IPS-18a (cell line): ENCODE measurements at regions not wholly inside any gene's neighbourhood (a gene's known extent, or its start where the extent isn't known, plus 50 kb on each side); places are given as distances from the start of the nearest gene placed in this dataset.

Experiments
- H3K27ac ChIP-seq: one replicate; pipeline ENCODE4 v1.5.1; 2013; ENCODE audit warnings: low read length
- H3K27me3 ChIP-seq: one replicate; pipeline ENCODE4 v1.6.1; 2013; ENCODE audit warnings: mild to moderate bottlenecking, low read length; ENCODE audit not compliant: control insufficient read depth, insufficient read depth
- H3K36me3 ChIP-seq: one replicate; pipeline ENCODE4 v1.6.1; 2013; ENCODE audit warnings: low read depth, low read length; ENCODE audit not compliant: control insufficient read depth
- H3K4me1 ChIP-seq: one replicate; pipeline ENCODE4 v1.6.1; 2013; ENCODE audit warnings: low read depth, low read length; ENCODE audit not compliant: control insufficient read depth
- H3K4me3 ChIP-seq: one replicate; pipeline ENCODE4 v1.5.1; 2013; ENCODE audit warnings: low read length
- H3K9ac ChIP-seq: one replicate; pipeline ENCODE4 v1.6.1; 2013; ENCODE audit warnings: mild to moderate bottlenecking, low read length, moderate library complexity
- H3K9me3 ChIP-seq: one replicate; pipeline ENCODE4 v1.6.1; 2013; ENCODE audit warnings: low read depth, low read length; ENCODE audit not compliant: control insufficient read depth

DNA sequence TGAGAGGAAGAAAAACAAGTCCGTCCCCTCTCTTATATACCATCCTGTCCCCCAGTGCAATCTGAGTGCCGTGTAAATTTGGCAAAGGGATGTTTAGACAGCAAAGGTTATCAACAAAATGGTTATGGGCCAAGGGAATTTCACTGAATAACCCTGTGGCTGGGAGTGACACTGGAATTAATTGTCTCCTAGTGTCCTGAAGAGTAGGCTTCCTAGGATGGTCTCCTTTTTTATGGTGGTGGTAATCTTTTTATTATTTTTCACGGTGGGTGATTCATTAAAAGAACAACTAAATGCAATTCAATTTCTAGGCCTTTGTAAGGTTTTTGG is 244.2 kb downstream of the PIK3R1 start:
- H3K4me1 ChIP-seq = peaks cover 21% of the 10 kb centered on the region
- H3K9ac ChIP-seq = no peak overlapping the region
- no peaks in the 10 kb centered on the region for H3K9me3 ChIP-seq
- H3K36me3 ChIP-seq = no peaks in the 10 kb centered on the region
- no peak overlapping the region for H3K27ac ChIP-seq
- H3K27me3 ChIP-seq = no peaks in the 10 kb centered on the region
- H3K4me3 ChIP-seq = no peak overlapping the region

DNA sequence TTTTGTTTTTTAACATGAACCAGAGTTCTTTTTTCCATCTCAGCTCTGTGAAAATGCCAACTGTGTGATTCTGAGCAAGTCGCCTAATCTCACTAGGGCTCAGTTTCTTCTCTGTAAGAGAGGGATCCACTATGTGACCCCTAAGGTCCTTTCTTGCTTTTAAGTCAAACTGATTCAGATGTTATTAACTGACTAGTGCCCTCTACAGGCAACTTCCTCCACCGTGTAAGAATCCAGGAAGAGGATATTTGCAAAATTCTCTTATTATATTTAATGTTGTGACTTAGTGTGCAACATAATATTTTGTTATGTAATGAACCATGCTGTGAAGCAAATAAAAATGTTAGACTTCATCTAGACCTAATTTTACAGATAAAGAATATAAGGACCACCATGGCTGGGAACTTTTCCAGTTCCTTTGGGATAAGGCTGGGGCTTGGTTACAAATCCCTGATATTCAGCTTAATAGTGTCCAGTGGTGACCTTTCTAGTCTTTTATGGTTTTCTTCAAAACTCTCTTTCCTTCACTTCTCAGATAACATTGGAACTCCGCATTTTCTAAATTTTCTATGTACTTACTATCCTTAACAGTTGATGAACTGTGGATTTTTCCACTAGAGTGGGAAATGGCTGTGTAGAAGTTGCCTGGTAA is 244.7 kb downstream of the PIK3R1 start:
- Histone ChIP-seq H3K36me3 (no peaks in the 10 kb centered on the region), H3K27me3 (no peaks in the 10 kb centered on the region), H3K9ac (no peak overlapping the region), H3K4me1 (peaks cover 21% of the 10 kb centered on the region), H3K9me3 (no peaks in the 10 kb centered on the region), H3K4me3 (no peak overlapping the region), H3K27ac (no peak overlapping the region)

DNA sequence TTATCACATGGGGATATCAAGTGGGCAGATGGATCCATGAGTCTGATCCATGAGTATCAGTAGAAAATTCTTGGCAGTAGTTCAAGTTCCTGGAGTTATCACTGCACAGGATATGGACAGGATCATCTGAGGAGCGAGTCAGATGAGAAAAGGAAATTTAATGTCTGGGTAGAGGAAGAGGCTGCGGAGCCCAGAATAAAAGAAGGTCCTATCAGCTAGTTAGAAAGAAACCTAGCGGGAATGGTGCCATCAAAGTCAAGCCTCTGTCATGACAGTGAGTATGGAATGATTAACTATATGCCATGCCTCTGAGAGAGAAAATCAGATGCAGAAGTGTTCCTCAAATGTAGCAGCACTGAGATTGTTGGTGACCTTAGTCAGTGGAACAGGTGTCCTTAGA is 248.1 kb downstream of the PIK3R1 start:
- Histone ChIP-seq H3K4me1 (peaks cover 17% of the 10 kb centered on the region), H3K9me3 (no peaks in the 10 kb centered on the region), H3K4me3 (no peak overlapping the region), H3K27me3 (no peaks in the 10 kb centered on the region), H3K27ac (no peak overlapping the region), H3K9ac (no peak overlapping the region), H3K36me3 (no peaks in the 10 kb centered on the region)

DNA sequence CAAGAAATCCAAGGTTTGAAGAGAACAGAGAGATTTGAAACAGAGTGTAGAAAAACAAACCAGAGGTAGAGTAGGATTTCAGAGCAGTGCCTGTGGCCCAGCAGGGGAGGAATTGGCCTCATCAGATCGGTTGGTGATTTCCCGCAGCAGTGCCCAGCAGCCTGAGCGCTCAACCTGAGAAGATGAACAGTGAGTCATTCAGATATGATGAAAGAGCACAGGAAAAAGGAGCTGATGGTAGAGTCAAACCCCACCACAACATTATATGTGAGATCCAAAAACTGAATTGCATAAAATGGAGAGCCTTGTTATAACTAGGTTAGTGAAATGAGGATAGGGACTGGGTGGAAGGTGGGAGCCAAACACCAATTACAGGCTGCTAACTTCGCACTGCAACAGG is 248.9 kb downstream of the PIK3R1 start:
- no peak overlapping the region for H3K27ac ChIP-seq

DNA sequence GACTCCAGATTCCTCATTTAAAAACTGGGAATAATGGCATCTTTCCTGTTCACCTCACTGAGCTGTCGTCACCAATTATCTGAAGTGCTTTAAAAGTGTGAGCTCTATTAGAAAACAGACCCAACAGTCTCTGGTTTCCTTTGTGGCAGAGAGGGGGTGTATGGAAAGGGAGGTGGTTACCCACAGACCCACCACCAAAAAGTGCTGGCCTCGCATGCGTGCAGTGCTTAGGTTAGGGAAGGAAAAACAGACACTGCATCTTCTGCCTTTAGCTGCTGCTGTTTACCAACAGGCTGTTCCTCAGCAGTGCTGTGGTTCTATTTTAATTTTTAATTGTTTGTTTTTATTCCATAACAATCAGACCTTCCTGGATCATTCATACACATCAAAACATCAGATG is 249.6 kb downstream of the PIK3R1 start:
- Histone ChIP-seq H3K36me3 (no peaks in the 10 kb centered on the region), H3K27me3 (no peaks in the 10 kb centered on the region), H3K4me1 (peaks cover 9% of the 10 kb centered on the region), H3K9ac (no peak overlapping the region), H3K4me3 (no peak overlapping the region), H3K9me3 (no peaks in the 10 kb centered on the region), H3K27ac (no peak overlapping the region)

More for the DNA sequence above, 248.9 kb downstream of the PIK3R1 start:
- Histone ChIP-seq H3K9me3 (no peaks in the 10 kb centered on the region), H3K36me3 (no peaks in the 10 kb centered on the region), H3K27me3 (no peaks in the 10 kb centered on the region), H3K4me3 (no peak overlapping the region), H3K9ac (no peak overlapping the region), H3K4me1 (peaks cover 15% of the 10 kb centered on the region)

DNA sequence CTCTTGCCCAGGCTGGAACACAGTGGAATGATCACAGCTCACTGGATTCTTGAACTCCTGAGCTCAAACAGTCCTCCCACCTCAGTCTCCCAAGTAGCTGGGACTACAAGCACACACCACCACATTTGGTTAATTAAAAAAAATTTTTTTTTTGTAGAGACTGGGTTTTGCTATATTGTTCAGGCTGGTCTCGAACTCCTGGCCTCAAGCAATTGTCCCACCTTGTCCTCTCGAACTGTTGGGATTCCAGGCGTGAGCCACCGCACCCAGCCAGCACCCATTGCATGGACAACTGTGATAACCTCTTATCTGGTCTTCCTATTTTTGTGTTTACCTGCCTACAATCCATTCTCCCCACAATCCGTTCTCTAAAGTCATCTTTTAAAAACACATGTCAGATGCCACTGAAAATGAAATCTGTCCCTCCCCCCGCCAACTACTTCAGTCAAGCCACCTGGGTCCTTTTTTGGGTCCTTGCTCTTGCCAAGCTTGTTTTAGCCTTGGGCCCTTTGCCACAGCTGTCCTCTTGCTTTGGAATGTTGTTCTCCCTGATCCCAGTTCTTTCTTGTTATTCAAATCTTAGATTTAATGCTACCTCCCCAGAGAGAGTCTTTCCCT is 250.5 kb downstream of the PIK3R1 start:
- H3K9ac ChIP-seq = no peak overlapping the region
- no peaks in the 10 kb centered on the region for H3K9me3 ChIP-seq
- H3K4me3 ChIP-seq = no peak overlapping the region
- H3K27ac ChIP-seq = no peak overlapping the region
- peaks cover 6% of the 10 kb centered on the region for H3K4me1 ChIP-seq
- H3K27me3 ChIP-seq = no peaks in the 10 kb centered on the region
- no peaks in the 10 kb centered on the region for H3K36me3 ChIP-seq

DNA sequence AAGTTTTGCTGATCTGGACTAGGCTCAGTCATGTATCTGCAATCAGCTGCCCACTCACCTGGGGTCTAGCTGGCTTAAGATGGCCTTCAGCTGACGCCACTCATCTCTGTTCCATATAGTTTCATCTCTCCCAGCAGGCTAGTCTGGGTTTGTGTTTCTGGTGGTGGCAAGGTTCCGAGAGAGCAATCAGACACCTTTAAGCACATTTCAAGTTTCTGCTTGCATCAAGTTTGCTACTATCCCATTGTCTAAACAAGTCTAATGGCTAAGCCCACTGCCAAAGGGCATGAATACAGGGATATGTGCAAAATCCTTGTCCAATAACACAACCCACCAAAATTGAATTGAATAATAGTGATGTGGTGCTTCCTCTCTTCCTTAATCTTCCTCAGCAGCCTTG is 251.7 kb downstream of the PIK3R1 start:
- no peaks in the 10 kb centered on the region for H3K9me3 ChIP-seq
- H3K27me3 ChIP-seq = no peaks in the 10 kb centered on the region
- H3K9ac ChIP-seq = no peak overlapping the region
- H3K36me3 ChIP-seq = no peaks in the 10 kb centered on the region
- H3K27ac ChIP-seq = no peak overlapping the region
- peaks cover 6% of the 10 kb centered on the region for H3K4me1 ChIP-seq
- H3K4me3 ChIP-seq = no peak overlapping the region

DNA sequence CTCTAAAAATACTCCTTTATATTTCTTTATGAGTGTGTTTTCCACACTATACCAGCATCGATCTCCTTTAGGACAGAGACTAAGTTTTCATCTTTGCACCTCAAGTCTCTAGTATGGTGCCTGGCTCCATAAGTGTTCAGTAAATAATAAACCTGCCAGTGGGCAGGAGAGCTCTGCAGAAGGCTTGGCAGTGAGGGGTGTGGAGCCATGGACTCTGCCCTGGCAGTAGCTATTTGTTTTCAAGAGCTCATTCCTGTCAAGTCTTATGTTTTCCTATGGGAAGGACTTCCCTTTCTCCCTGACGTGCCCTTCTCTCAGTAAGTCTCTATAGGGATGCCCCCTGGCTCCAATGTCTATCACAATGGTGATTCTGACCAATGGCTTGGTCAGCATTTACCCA is 252.2 kb downstream of the PIK3R1 start:
- H3K9ac ChIP-seq = no peak overlapping the region
- peaks cover 6% of the 10 kb centered on the region for H3K4me1 ChIP-seq
- no peaks in the 10 kb centered on the region for H3K36me3 ChIP-seq
- H3K27ac ChIP-seq = no peak overlapping the region
- H3K4me3 ChIP-seq = no peak overlapping the region
- H3K27me3 ChIP-seq = no peaks in the 10 kb centered on the region
- no peaks in the 10 kb centered on the region for H3K9me3 ChIP-seq

DNA sequence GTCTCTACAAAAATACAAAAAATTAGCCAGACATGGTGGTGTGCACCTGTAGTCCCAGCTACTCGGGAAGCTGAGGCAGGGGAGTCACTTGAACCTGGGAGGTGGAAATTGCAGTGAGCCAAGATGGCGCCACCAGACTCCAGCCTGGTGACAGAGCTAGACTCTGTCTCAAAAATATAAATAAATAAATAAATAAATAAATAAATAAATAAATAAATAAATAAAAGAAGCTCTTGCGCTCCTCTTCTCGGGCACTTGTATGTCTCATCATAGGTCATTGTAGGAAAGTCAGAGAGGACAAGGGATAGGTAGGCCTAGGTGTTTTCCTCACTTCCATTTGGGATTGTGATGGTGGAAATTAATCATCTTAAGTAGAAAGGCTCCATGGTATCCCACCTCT is 252.8 kb downstream of the PIK3R1 start:
- Histone ChIP-seq H3K36me3 (no peaks in the 10 kb centered on the region), H3K27me3 (no peaks in the 10 kb centered on the region), H3K9me3 (no peaks in the 10 kb centered on the region), H3K4me3 (no peak overlapping the region), H3K4me1 (peaks cover 6% of the 10 kb centered on the region), H3K9ac (no peak overlapping the region), H3K27ac (no peak overlapping the region)

DNA sequence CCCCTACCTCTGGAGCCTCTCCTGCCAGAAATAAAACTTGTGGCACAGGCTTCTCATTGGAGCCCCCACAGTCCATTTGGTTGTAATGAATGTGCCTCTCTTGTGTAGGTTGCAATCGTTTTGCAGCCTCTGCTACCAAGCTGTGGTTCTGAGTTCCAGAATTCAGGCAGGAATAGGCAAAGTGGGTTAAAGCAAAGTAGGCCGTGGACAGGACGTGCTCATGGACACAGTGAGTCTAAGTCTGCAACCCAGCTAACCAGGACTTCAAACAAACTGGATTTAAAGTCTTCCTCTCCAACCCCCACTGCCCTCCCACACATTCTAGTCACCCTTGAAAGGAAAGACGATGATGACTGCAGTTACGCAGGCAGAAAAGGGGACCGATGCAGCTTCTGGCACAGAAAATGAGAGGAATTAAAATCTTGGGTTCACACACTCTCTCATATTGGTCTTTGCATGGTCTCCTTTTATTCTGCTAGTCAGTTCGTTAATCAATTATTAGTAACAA is 260.0 kb downstream of the PIK3R1 start:
- H3K4me3 ChIP-seq = no peak overlapping the region
- no peak overlapping the region for H3K27ac ChIP-seq
- no peaks in the 10 kb centered on the region for H3K27me3 ChIP-seq
- no peaks in the 10 kb centered on the region for H3K36me3 ChIP-seq
- no peak overlapping the region for H3K9ac ChIP-seq
- no peaks in the 10 kb centered on the region for H3K4me1 ChIP-seq
- H3K9me3 ChIP-seq = no peaks in the 10 kb centered on the region

DNA sequence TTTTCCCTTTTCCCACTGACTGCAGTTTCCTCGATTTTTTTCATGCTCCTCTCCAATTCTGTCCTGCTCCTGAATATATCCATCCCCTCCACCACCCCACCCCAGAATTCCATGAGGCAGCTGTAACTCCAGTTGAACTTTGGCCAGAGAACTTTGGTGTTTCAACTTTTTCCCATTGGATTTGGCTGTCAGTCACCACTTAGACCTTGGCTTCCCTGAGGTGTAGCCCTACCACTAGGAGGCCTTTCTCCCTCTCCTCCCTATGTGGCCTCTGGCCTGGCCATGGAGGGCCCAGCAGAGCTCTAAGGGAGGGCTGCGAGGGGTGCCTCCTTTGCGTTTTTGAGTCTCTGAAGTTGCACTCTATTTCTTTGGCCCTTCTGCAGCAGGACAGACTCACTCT is 261.3 kb downstream of the PIK3R1 start:
- Histone ChIP-seq H3K4me3 (no peak overlapping the region), H3K27ac (no peak overlapping the region), H3K9me3 (no peaks in the 10 kb centered on the region), H3K4me1 (no peaks in the 10 kb centered on the region), H3K9ac (no peak overlapping the region), H3K36me3 (no peaks in the 10 kb centered on the region), H3K27me3 (no peaks in the 10 kb centered on the region)
